GM21619 (cell line): ENCODE measurements at regions not wholly inside any gene's neighbourhood (a gene's known extent, or its start where the extent isn't known, plus 50 kb on each side); places are given as distances from the start of the nearest gene placed in this dataset.
"Not testable (repeated sequence)": the region's sequence is repeated elsewhere in the genome, so short reads cannot be mapped to it uniquely, and the experiment has no call there.

Experiments used
- ATAC-seq: cut with Tn5 transposase; IDR thresholded peaks from one replicate; pipeline ENCODE4 v1.9.1; 2021; ENCODE audit not compliant: unreplicated experiment

DNA sequence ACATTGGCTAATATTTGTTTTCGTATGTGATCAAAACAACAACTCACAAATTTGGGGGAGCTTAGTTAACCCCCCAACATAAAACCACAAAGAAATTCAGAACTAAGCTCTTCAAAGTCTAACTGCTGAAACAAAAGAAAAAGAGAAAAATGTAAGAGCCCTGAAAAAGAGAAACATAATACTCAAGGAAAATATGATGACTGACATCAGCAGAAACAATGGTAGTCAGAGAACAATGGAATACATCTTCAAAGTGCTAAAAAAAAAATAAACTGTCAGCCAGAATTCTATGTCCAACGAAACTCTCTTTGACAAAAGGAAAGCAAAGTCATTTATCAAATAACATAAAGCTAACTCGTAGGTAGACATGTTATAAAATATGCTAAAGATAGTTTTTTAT is 566.3 kb upstream of the GRAMD2B start:
- ATAC-seq, result no peak

DNA sequence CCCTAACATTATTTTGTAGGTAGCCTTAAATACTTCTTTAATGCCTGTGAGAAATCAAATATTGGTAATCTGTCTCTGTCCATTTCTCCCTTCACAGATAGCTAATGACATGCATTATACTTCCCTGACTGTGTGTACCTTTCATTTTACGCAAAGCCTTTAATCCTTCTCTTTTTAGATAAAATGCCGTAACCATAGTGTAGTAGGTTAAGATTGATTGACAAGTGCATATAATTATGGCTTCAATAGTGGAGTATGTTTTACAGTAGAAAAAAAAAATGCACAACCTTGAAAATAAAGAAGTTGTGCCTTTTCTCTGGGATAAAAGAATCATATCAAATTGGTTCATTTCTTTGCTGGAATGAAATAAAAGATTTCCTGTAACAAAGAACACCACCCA is 559.6 kb upstream of the GRAMD2B start:
- no peak for ATAC-seq

DNA sequence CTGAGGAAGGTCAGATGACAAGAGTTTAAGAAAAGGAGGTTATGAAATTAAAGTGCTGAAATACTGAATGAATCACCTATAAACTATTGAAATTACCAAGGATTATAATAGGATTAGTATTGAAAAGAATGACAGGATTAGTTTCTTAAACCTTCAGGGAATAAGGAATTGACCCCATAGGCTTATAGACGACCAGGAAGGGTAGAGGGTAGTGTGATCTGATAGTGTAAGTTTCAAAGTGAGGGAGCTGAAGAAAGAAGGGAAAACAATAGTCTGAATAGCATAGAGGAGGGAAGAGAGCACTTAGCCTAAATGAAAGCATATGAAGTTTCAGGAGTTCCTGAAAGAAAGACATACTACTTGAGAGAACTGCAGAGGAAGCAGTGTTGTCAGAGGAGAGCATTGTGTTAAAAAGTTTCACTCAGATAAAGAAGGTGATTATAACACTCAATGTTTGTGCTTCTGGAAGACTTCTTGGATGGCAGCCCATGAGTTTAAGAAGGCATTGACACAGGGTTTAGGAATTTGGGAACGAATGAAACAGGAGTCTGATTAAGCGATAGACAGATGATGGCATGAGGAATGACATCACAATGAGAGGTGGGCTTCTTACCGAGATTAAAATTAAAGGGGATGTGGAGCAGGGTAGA is 557.9 kb upstream of the GRAMD2B start:
- no peak for ATAC-seq

DNA sequence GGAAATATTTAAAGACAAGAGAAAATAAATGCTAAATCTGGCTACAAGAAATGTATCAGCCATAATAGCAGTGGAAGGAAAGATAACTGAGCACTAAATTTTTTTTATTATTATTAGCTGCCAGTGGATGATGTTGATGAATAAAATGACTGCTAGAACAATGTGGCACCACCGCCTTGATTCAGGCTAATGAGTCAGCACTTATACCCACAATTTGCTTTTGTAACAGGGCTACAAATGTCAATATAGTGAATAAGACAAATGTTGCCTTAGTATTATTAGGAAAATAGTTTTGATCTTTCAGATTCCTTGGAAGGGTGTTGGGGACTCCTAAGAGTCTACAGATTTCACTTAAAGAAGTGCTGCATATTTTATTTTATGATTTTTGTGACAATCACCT is 555.2 kb upstream of the GRAMD2B start:
- ATAC-seq, result no peak

DNA sequence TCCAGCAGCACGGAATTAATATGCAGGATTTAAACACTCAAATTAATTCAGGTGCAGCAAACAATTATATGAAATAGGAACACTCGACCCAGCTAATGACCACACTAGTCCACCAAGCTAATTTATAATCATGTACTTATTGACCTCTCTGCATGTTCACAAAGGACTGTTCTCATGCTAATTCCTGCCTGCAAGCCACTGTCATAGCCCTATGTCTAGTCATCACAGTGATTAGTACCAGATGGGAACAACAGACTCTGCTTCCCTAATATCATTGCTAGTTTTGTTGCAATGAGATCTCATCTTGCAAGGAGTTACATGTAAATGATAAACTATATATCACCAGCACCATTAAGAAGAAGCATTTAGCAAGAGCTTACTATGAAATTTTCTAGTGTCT is 553.0 kb upstream of the GRAMD2B start:
- ATAC-seq, result no peak

DNA sequence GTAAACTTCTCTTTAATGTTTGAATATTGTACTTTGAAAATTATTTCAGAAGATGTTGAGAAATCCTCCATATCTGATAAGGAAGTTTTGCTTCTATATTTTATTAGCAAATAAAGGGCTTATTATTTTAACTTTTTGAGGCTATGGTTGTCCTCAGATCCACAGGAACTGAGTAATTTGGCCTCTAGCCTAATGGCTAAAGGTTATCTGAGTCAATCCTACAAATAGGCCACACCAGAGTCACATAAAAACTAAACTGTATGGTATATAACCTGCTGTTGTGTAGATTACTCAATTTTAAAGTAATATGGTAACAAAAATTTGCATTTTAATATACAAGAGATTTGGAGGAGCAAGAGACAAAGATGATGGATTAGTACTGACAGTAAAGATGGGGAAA is 549.2 kb upstream of the GRAMD2B start:
- no peak for ATAC-seq

DNA sequence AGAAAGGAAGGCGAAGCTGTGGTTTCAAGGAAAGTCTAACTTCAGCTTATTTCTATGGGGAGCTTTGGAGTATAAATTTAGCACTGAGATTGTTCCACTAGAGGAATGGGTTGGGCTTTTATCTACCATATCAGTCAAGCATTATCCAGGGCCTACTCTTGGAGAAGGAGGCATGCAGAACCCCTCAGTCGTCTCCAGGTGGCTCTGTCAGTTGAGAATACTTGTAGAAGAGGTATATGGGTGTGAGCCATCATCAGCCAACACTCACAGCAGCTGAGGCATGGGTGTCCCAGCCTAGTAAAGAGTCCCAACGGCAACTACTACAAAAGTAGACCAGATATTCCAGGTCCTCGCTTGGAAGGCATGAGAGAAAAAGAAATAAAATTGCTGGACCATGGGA is 548.5 kb upstream of the GRAMD2B start:
- ATAC-seq, result no peak

DNA sequence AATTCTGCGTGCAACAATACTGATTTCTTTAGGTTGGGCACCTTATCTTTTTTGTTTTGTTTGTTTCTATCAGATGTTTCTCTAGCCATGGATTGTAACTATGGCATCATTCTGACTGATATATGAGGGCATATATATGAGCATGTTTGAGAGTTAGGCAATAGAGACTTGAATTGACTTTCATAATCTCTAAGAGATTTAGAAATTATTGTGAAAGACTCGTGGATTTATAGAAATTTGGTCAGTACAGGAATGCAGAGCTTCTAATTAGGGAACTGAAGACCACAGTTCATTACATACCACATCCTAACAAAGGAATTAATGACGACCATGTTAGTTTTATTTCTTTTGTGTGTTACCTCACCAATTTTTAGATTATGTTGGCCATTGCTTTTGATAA is 546.0 kb upstream of the GRAMD2B start:
- no peak for ATAC-seq

DNA sequence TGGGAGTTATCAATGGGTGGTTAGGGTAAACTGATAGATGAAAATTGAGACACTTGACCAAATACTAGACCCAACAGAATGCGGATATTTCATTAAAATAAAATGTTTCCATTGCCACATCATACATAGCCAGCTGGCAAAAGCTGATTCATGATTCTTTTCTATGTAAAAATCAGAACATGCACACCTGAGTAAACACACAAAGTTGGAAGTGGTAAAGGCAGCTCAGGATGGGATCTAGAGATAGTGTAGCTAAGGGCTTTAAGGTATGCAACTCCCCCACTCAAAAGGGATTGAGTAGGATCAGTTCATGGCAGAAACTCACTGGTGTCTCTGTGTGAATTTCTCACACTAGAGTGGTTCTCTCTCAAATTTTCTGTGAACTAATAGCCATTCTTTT is 541.1 kb upstream of the GRAMD2B start:
- no peak for ATAC-seq

DNA sequence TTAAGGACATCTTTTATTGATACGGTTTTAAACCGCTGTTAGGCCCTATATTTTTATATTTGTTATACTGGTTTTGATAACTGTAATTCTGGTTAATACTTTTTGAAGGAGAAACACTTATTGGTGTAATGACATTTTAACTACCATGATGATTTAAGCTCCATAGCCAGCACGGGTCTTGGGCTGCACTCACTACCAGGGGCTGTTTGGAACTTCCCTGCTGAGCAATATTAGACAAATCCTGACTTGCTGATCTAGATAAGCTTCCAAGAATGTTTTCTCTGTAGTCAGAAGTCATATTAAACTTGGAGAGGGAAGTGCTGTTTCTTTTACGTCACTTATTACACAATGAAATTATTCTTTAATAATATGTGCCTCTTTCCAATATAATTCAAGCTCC is 540.0 kb upstream of the GRAMD2B start:
- no peak for ATAC-seq

DNA sequence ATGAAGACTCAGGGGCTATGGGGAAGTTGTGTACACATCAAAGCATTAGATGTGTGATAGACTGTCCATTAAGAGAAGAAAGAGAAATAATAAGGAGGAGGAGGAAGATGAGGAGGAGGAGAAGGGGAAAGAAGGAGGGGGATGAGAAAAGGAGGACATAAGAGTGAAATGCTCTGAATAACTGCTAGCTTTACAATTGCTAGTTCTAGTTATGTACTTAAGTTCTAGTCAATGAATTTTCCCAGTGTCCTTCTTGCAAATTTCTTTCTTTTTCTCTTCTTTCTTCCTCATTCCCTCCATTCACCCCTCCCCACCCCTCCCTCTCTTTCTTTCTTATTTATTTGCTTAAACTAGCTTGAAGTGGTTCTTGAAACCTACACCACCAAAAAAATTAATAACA is 534.9 kb upstream of the GRAMD2B start:
- ATAC-seq, result no peak

DNA sequence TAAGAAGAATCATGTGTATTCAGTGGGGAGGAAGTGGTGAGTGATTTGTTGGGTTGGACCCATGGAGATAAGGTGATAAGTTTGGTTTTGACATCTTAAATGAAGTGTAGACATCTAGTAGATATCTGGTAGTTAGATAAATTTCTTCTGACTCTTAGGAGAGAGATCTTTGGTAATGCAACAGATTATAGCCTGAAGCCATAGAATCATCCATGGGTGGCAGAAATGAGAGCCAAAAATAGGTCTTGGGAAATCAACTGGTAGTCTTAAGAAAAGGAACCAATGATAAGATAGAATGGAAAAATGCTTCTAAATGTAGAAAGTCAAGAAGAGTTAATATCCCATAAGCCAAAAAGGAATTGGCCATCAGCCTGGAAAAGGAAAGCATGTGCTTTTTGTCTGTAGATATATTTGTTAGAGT is 532.7 kb upstream of the GRAMD2B start:
- no peak for ATAC-seq

DNA sequence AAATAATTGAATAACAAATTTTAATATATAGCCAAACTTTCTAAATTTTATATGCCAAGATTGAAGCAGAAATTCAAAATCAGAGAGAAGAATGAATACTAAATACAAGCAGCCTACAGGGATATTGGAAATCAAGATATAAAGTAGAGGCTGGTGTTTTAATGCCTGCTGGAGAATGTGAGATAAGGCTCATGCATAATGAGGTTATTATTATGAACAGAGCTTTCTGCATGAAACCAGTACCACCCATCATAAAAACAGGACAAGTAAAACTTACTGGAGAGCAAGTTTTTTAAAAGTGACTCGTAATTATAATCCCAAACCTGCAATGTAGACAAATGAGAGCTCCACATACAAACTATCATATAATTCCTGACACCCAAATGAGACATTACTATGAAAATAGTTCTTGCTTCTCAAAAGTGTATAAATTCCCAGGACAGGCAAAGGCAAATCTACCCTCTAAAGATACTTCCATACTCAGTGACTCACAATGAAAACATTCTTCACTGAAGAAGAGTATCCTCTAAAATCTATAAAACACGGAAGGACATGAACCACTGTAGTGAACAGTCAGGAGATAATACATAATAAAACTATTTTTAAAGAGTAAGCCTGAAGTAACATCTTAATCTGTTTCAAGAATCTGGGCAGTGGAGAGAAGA is 532.0 kb upstream of the GRAMD2B start:
- ATAC-seq, result no peak

DNA sequence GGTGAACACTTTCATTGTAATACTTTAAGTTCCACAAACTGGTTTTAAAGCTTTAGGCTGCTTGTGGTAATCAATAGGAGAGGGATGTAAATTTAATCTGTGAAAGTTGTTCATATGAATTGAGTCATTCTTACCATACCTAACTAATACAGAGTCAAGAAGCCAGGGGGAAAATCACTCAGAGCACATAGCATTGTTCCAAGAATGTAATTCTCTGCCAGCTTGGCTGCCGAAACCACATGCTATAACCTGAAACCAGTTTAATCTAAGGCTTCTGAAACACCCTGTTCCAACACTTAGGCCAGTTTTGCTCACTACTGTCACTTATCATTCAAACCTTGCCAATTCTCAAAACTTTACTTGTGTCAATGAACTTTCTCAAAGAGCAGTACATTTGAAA is 528.8 kb upstream of the GRAMD2B start:
- no peak for ATAC-seq

DNA sequence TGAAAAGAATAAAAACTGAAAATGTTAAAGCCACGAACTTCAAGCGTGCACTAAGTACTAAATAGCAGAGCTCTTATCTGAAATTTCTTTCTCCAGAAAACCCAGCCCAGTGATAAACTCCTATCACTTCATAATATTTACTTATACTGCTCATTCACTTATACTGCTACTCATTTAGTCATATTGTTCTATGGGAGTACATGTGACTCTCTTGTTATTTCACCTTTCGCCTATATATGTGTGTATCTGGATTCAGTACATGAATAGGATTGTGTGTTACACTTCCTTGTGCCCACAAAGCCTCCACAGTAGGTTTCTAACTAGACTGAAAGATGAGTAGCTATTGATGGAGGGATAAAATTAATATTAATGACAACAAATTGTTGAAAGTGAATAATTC is 526.8 kb upstream of the GRAMD2B start:
- ATAC-seq, result no peak

DNA sequence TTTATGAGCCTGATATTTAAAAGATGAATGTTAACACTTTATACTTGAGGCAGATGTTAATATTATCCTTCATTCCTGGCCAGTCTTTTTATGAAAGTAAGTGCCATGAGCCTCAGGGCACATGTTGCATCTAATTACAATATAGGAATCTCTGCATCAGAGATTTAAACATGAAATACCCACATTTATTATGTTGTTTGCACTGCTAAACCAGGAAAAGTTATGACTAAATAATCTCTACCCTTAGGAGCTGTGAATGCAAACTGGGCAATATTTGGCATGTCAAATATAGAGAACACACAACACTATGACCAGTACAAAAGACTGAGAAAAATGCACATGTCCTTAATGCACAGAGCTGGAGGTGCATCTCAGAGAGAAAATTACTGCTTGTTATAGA is 526.1 kb upstream of the GRAMD2B start:
- no peak for ATAC-seq

DNA sequence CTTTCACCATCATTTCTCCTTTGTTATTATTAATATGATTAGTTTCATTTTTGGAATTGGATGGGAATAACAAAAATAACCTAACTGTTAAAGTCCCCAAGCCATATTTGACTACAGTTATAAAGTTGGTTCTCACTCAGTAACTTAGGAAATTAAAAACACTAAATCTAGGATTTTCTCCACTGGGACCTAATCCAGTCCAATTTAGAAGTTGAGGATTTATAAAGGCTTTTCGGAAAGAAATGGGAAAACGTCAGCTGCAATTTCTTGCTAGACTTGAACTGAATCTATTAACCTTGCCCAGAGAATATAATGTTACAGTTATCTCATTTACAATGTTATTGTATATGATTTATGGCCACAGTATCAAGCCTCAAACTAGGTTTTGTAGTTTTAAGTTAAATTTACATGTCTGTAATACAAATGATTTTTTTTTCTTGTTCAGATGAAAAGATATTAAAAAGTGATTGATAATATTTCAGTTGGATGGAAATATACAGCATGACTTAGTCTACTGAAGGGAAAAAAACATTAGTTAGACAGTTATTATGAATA is 524.3 kb upstream of the GRAMD2B start:
- no peak for ATAC-seq

DNA sequence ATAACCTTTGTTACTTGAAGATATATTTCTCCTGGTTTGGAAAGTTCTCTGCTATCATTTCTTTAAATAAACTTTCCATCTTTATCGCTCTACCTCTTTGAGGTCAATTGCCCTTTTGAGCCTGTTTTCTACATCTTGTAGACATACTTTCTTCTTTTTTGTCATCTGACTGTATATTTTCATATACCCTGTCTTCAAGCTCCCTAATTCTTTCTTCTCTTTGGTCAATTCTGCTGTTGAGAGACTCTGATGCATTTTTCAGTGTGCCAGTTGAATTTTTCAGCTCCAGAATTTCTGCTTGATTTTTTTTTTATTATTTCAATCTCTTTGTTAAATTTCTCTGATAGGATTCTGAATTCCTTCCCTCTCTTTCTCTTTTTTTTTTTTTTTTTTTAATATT is 511.2 kb upstream of the GRAMD2B start:
- ATAC-seq, result no peak

DNA sequence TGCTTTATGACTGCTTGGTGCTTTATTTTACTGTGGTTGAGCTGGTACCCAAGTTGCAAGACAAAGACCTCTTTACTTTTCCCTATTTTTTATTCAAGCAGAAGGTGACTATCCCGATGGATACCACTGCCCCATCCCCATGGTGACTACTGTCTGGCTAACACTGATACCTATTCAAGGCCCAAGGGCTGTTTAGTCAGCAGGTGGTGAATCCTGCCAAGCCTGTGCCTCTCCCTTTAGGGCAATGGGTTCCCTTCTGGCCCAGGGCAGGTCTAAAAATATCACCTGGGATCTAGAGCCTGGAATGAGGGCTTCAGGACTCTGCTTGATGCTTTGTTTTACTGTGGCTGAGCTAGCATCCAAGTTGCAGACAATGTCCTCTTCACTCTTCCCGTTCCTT is 510.0 kb upstream of the GRAMD2B start:
- no peak for ATAC-seq

DNA sequence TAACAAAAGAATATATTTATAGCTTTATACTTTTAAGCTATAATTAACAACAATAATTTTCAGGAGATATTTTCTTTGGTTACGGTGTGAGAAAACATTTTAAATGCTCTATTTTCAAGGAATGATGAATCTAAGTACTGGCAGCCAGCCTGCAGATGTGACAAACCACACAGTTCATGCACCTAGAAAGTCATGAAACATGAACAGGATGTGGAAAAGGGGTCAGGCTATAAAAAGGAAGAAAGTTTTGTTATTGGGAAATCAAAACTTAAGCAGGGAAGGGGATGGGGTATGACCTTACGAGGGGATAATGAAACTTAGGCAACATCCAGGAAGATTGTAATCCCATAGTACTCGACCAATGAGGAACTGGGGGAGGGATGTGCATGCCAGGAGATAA is 508.7 kb upstream of the GRAMD2B start:
- no peak for ATAC-seq

DNA sequence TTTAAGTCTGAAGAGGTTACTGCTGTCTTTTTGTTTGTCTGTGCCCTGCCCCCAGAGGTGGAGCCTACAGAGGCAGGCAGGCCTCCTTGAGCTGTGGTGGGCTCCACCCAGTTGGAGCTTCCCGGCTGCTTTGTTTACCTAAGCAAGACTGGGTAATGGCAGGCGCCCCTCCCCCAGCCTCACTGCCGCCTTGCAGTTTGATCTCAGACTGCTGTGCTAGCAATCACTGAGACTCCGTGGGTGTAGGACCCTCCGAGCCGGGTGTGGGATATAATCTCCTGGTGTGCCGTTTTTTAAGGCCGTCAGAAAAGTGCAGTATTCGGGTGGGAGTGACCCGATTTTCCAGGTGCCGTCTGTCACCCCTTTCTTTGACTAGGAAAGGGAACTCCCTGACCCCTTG is 499.3 kb upstream of the GRAMD2B start:
- not testable (repeated sequence) for ATAC-seq

DNA sequence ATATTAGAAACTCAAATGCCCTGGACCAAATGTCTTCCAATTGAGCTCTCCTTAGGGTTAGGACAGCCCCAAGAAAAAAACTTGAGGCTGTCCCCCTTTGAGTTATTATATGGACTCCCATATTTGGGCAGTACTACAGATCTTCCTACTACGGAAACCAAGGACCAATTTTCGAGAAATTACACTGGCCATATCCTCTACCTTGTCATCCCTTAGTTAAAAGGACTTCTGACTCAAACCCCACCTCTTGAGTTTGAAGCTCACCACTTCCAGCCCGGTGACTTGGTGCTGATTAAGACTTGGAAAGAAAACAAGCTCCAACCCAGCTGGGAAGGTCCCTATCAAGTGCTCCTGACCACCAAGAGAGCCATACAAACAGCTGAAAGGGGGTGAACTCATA is 497.0 kb upstream of the GRAMD2B start:
- no peak for ATAC-seq

DNA sequence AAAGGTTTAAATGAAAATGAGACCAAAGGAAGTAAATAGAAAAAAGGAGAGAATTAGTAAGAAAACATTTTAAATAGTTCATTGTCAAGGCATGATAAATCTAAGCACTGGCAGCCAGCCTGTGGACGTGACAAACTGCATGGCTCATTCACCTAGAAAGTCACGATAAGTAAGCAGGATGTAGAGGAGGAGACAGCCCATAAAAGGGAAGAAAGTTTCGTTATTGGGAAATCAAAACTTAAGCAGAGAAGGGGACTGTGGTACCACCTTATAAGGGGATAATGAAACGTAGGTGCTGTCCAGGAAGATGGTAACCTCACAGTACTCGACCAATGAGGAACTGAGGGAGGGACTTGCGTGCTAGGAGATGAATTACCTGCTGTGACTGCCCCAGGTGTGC is 494.5 kb upstream of the GRAMD2B start:
- ATAC-seq, result no peak
